OCI-LY1 (cell line): ENCODE measurements at regions not wholly inside any gene's neighbourhood (a gene's known extent, or its start where the extent isn't known, plus 50 kb on each side); places are given as distances from the start of the nearest gene placed in this dataset.

Source experiments
- CTCF ChIP-seq: fragments of 200-600 bp; sonication (generic), shearing (Covaris generic); IDR thresholded peaks from 2 replicates; pipeline ENCODE4 v1.5.1; 2017; ENCODE audit warnings: mild to moderate bottlenecking, antibody characterized with exemption, low read length, moderate library complexity, mixed read lengths
- EZH2 ChIP-seq: fragments of 200-600 bp; sonication (generic), shearing (Covaris generic); IDR thresholded peaks from 2 replicates; pipeline ENCODE4 v1.8.0; 2017; ENCODE audit warnings: borderline replicate concordance, mixed run types, mild to moderate bottlenecking, antibody characterized with exemption, low read length, moderate library complexity, mixed read lengths

- no peak for TF ChIP-seq CTCF
- no peak for TF ChIP-seq EZH2
These were observed 126.1 kb upstream of the POC5 start for GRCh38 chr5:75843319-75843718.
